H1 (cell line): ENCODE measurements at regions not wholly inside any gene's neighbourhood (a gene's known extent, or its start where the extent isn't known, plus 50 kb on each side); places are given as distances from the start of the nearest gene placed in this dataset.

Experiments used
- CTCF ChIA-PET: fragments of 300-600 bp; sonication (Branson Sonifier 250); formaldehyde crosslinking; loops from one replicate; lab custom pipeline; 2021; ENCODE audit not compliant: partially characterized antibody; lab: Charles Lee
- POLR2A ChIA-PET: fragments of 300-600 bp; sonication (Branson Sonifier 250); formaldehyde crosslinking; loops from one replicate; lab custom pipeline; 2021; ENCODE audit warnings: inconsistent platforms; ENCODE audit not compliant: partially characterized antibody; lab: Charles Lee
- DNase-seq, 2 experiments: peaks; one replicate each; pipeline versions ENCODE4 v3.0.0 to v3.0.0-alpha.2; 2010 to 2022; ENCODE audit warnings: low spot score in 2 of 2, low read depth in 1 of 2, mixed read lengths in 1 of 2
- FAIRE-seq: peaks from 2 replicates; lab custom pipeline; 2011; peaks lifted over from hg19 to GRCh38; lab: Jason Lieb, UNC
- H2AFZ ChIP-seq: 2 replicates; pipeline ENCODE4 v1.8.1; 2012; ENCODE audit warnings: low read length, inconsistent platforms
- H2AK5ac ChIP-seq: 2 replicates; pipeline ENCODE4 v1.6.1; 2013; ENCODE audit warnings: low read depth, low read length
- H2BK120ac ChIP-seq: replicated peaks from 2 replicates; pipeline ENCODE3; 2013; ENCODE audit warnings: low read depth, low read length, inconsistent platforms
- H2BK12ac ChIP-seq: 2 replicates; pipeline ENCODE4 v1.6.1; 2013; ENCODE audit warnings: low read depth, low read length
- H2BK15ac ChIP-seq: 2 replicates; pipeline ENCODE4 v1.6.1; 2013; ENCODE audit warnings: low read length
- H2BK20ac ChIP-seq: 2 replicates; pipeline ENCODE4 v1.6.1; 2013; ENCODE audit warnings: low read length
- H2BK5ac ChIP-seq: 2 replicates; pipeline ENCODE4 v1.6.1; 2013; ENCODE audit warnings: low read depth, low read length
- H3K14ac ChIP-seq: 2 replicates; pipeline ENCODE4 v1.6.1; 2013; ENCODE audit warnings: inconsistent platforms; ENCODE audit not compliant: insufficient read length
- H3K18ac ChIP-seq: 2 replicates; pipeline ENCODE4 v1.6.1; 2013; ENCODE audit warnings: low read length; ENCODE audit errors: extremely low read depth
- H3K23ac ChIP-seq: 2 replicates; pipeline ENCODE4 v1.6.1; 2013; ENCODE audit warnings: inconsistent platforms; ENCODE audit not compliant: insufficient read length
- H3K23me2 ChIP-seq: 2 replicates; pipeline ENCODE4 v1.6.1; 2013; ENCODE audit warnings: low read depth, low read length
- H3K27ac ChIP-seq: 2 replicates; pipeline ENCODE4 v1.6.1; 2011; ENCODE audit warnings: low read depth, low read length, inconsistent platforms
- H3K27me3 ChIP-seq, 4 experiments: replicated peaks in 1 of 4; 1 replicate in 1 of 4; 2 replicates in 3 of 4; pipeline versions ENCODE4 v1.6.1 to v1.8.1; 2011 to 2013; ENCODE audit warnings: low read length in 3 of 4, mild to moderate bottlenecking in 3 of 4, inconsistent platforms in 2 of 4, mixed read lengths in 2 of 4, moderate library complexity in 1 of 4; ENCODE audit not compliant: control insufficient read depth in 3 of 4, insufficient read depth in 3 of 4; ENCODE audit errors: extremely low read depth in 1 of 4
- H3K36me3 ChIP-seq, 4 experiments: 2 replicates each; pipeline versions ENCODE4 v1.6.1 to v1.8.1; 2011 to 2013; ENCODE audit warnings: mild to moderate bottlenecking in 4 of 4, low read length in 3 of 4, moderate library complexity in 2 of 4, control low read depth in 1 of 4, inconsistent platforms in 1 of 4; ENCODE audit not compliant: insufficient read depth in 4 of 4, control insufficient read depth in 2 of 4
- H3K4ac ChIP-seq: replicated peaks from 2 replicates; pipeline ENCODE3; 2013; ENCODE audit warnings: low read length, low read depth, mixed read lengths, inconsistent platforms; ENCODE audit not compliant: insufficient read length
- H3K4me1 ChIP-seq, 4 experiments: replicated peaks in 1 of 4; 1 replicate in 1 of 4; 2 replicates in 3 of 4; pipeline versions ENCODE4 v1.6.1 to v1.8.1; 2011 to 2013; ENCODE audit warnings: low read length in 3 of 4, inconsistent platforms in 2 of 4, mixed read lengths in 1 of 4; ENCODE audit not compliant: insufficient read depth in 4 of 4, control insufficient read depth in 3 of 4
- H3K4me2 ChIP-seq, 2 experiments: 2 replicates each; pipeline versions ENCODE4 v1.6.1 to v1.8.1; 2011 to 2013; ENCODE audit warnings: low read depth in 2 of 2, low read length in 2 of 2, control low read depth in 1 of 2, inconsistent platforms in 1 of 2, mild to moderate bottlenecking in 1 of 2; ENCODE audit not compliant: insufficient read depth in 1 of 2
- H3K4me3 ChIP-seq, 4 experiments: fragments of 200-600, 300-600 bp in 1 of 4; sonication (generic), shearing (Covaris generic), sonication (Bioruptor Twin) in 1 of 4; 2 replicates each; pipeline versions ENCODE4 v1.5.1 to v1.8.1; 2011 to 2016; ENCODE audit warnings: low read length in 4 of 4, low read depth in 3 of 4, control low read depth in 2 of 4, inconsistent platforms in 2 of 4, mild to moderate bottlenecking in 2 of 4, mixed read lengths in 1 of 4, moderate library complexity in 1 of 4; ENCODE audit not compliant: insufficient read depth in 2 of 4; ENCODE audit errors: extremely low read depth in 1 of 4
- H3K56ac ChIP-seq: replicated peaks from 2 replicates; pipeline ENCODE3; 2013; ENCODE audit warnings: low read depth, mild to moderate bottlenecking, mixed read lengths, low read length, inconsistent platforms; ENCODE audit not compliant: insufficient read length
- H3K79me1 ChIP-seq: 2 replicates; pipeline ENCODE4 v1.6.1; 2013; ENCODE audit warnings: low read depth, low read length, control low read depth
- H3K79me2 ChIP-seq, 2 experiments: 2 replicates each; pipeline versions ENCODE4 v1.6.1 to v1.8.1; 2012 to 2013; ENCODE audit warnings: low read length in 2 of 2, mild to moderate bottlenecking in 2 of 2, inconsistent platforms in 1 of 2; ENCODE audit not compliant: insufficient read depth in 2 of 2, control insufficient read depth in 1 of 2
- H3K9ac ChIP-seq, 4 experiments: replicated peaks in 1 of 4; 1 replicate in 1 of 4; 2 replicates in 3 of 4; pipeline versions ENCODE4 v1.6.1 to v1.8.1; 2011 to 2013; ENCODE audit warnings: low read depth in 3 of 4, low read length in 3 of 4, control low read depth in 2 of 4, mild to moderate bottlenecking in 2 of 4, moderate library complexity in 2 of 4, inconsistent platforms in 1 of 4; ENCODE audit errors: extremely low read depth in 1 of 4
- H3K9me3 ChIP-seq, 2 experiments: 2 replicates each; pipeline versions ENCODE4 v1.6.1 to v1.8.1; 2012 to 2013; ENCODE audit warnings: mild to moderate bottlenecking in 2 of 2, moderate library complexity in 2 of 2, control low read depth in 1 of 2, inconsistent platforms in 1 of 2, low read depth in 1 of 2, low read length in 1 of 2, mixed read lengths in 1 of 2; ENCODE audit not compliant: insufficient read depth in 2 of 2
- H4K20me1 ChIP-seq, 2 experiments: replicated peaks in 1 of 2; 2 replicates each; pipeline versions ENCODE3 to v1.8.1; 2011 to 2013; ENCODE audit warnings: inconsistent platforms in 2 of 2, low read length in 2 of 2, mild to moderate bottlenecking in 1 of 2; ENCODE audit not compliant: insufficient read depth in 2 of 2, control insufficient read depth in 1 of 2
- H4K5ac ChIP-seq: 2 replicates; pipeline ENCODE4 v1.6.1; 2013; ENCODE audit warnings: low read length, low read depth, mixed read lengths, inconsistent platforms; ENCODE audit not compliant: insufficient read length
- H4K8ac ChIP-seq: 2 replicates; pipeline ENCODE4 v1.8.0; 2013; ENCODE audit warnings: mild to moderate bottlenecking, moderate library complexity, low read length, inconsistent platforms; ENCODE audit not compliant: insufficient read depth; ENCODE audit errors: extremely low read depth
- H4K91ac ChIP-seq: replicated peaks from 2 replicates; pipeline ENCODE3; 2013; ENCODE audit warnings: low read length, mixed read lengths, inconsistent platforms; ENCODE audit not compliant: insufficient read length
- CEBPB ChIP-seq: IDR thresholded peaks from 2 replicates; pipeline ENCODE4 v1.6.1; 2012; ENCODE audit warnings: low read depth, low read length
- SIN3A ChIP-seq, 2 experiments: IDR thresholded peaks in 1 of 2; conservative IDR thresholded peaks in 1 of 2; 2 replicates each; pipeline ENCODE4 v1.6.1; 2011 to 2012; ENCODE audit warnings: low read length in 2 of 2, improper control_type of control experiment in 1 of 2, low read depth in 1 of 2, mild to moderate bottlenecking in 1 of 2
- YY1 ChIP-seq: IDR thresholded peaks from 2 replicates; pipeline ENCODE4 v1.6.1; 2011; ENCODE audit warnings: low read depth, mild to moderate bottlenecking, low read length
- WGBS, 2 experiments: shearing (Covaris generic) in 1 of 2; methylation state at CpG; one replicate each; pipeline versions ENCODE4 v1.1.6 to v1.1.7; 2013 to 2015; ENCODE audit warnings: low lambda C conversion rate in 2 of 2, mixed read lengths in 2 of 2, inconsistent platforms in 1 of 2, low coverage in 1 of 2, missing lambda C conversion rate in 1 of 2; ENCODE audit not compliant: insufficient replicate concordance in 2 of 2, insufficient coverage in 1 of 2, insufficient read length in 1 of 2; ENCODE audit errors: extremely low coverage in 1 of 2, missing lambda C conversion rate in 1 of 2; 5-methylcytosine and 5-hydroxymethylcytosine counted together
- TF ChIP-seq, protein P1 (sequence below): IDR thresholded peaks from 2 replicates; pipeline ENCODE4 v1.6.1; 2011; ENCODE audit warnings: low read length, improper control_type of control experiment

DNA sequence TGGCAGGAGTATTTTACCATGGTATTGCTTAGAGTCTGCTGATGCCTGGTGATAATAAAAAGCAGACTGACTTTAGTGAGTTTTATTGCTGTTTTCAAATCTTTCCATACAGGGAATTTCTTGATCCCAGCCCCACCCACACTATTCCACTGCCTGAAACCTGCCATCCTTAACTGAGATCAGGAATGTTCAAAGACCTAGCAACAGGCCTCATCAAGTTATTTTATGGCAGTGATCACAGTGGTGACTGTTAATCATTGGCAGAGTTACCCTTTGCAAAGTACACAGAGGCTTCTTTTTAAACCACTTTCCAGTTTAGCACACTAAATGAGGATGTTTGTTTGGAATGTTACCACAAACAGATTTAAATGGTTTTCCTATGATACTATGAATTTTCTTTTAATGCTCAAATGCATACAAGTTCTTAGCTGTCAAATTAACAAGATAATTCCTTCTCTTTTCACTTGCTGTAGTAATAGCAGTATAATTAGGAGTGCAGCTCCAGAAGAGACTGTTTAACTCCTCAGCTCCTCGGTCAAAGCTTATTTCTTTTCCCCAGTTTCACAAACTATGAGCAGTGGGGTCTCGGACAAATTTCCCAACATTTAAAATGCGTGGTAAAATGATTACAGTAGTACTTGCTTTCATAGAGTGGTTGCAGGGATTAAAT is 69.9 kb upstream of the USP25 start:
- Histone ChIP-seq H2BK5ac (no peak overlapping the region), H3K36me3 (no peaks in the 10 kb centered on the region), H3K27me3 (no peaks in the 10 kb centered on the region), H3K79me1 (no peaks in the 10 kb centered on the region), H2BK12ac (no peak overlapping the region), H3K14ac (no peak overlapping the region), H4K8ac (no peak overlapping the region), H3K4me2 (no peak overlapping the region), H4K20me1 (no peaks in the 10 kb centered on the region), H2AFZ (no peak overlapping the region), H3K4me1 (no peaks in the 10 kb centered on the region), H3K9me3 (no peaks in the 10 kb centered on the region), H3K4ac (no peak overlapping the region), H2BK15ac (no peak overlapping the region), H3K23ac (no peak overlapping the region), H3K18ac (no peak overlapping the region), H3K9ac (no peak overlapping the region), H2AK5ac (no peak overlapping the region), H3K4me3 (no peak overlapping the region), H3K27ac (no peak overlapping the region), H4K91ac (no peak overlapping the region), H2BK20ac (no peak overlapping the region), H3K56ac (no peak overlapping the region), H3K79me2 (no peaks in the 10 kb centered on the region), H3K23me2 (no peaks in the 10 kb centered on the region; the same call in 1 of the 2 replicates), H2BK120ac (no peak overlapping the region), H4K5ac (no peak overlapping the region)
- no peak for DNase-seq
- no peak for TF ChIP-seq CEBPB
- TF ChIP-seq SIN3A (conservative IDR thresholded peaks at IDR 0.05 in 1 of 2, IDR thresholded peaks at IDR 0.05 in 1 of 2; ENCODE audit: low read depth in 1 of 2, low read length in 2 of 2), result no peak
- no peak for TF ChIP-seq YY1
- TF ChIP-seq, protein P1, sequence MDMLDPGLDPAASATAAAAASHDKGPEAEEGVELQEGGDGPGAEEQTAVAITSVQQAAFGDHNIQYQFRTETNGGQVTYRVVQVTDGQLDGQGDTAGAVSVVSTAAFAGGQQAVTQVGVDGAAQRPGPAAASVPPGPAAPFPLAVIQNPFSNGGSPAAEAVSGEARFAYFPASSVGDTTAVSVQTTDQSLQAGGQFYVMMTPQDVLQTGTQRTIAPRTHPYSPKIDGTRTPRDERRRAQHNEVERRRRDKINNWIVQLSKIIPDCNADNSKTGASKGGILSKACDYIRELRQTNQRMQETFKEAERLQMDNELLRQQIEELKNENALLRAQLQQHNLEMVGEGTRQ, result no peak
- 98% methylated on average over 3 of the region's 3 CpGs; no CpG with 5 or more reads in 1 of the 2 experiments for WGBS, 2 experiments
- POLR2A ChIA-PET, result no interaction called here
- CTCF ChIA-PET, result interaction anchor here (0.9 kb wide), 1 partner anchor 31 kb away, joined by 3 read pairs; no protein-coding TSS in a partner anchor
- FAIRE-seq, result no peak
